ENCODE measurements at regions not wholly inside any gene's neighbourhood (a gene's known extent, or its start where the extent isn't known, plus 50 kb on each side); places are given as distances from the start of the nearest gene placed in this dataset.
"Not testable (repeated sequence)": the region's sequence is repeated elsewhere in the genome, so short reads cannot be mapped to it uniquely, and the experiment has no call there.

DNA sequence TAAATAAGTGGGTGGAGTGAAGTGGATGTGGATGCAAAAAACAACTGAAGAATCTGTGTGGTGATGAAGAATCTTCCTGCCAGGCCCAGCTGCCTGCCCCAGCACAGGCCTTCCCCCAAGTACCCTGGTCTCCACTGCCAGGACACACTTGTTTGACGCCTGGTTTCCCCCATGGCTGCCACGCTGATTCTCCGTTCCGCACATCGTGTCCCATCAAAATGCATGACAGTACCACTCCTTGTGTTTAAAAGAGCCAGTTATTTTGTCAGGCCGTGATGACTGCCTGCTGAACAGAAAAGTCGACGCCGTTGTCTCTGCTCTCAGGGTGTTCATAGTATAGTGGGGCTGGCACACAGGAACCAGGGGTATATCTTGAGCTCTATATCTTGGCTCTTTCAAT lies 50.3 kb upstream of the KYNU start:
- ChIA-PET POLR2A (no interaction called here), CTCF (no interaction called here)
- H3K9me3 Mint-ChIP-seq, result no peaks in the 10 kb centered on the region
- H3K4me1 Mint-ChIP-seq (ENCODE audit: low read depth), result no peaks in the 10 kb centered on the region
- H3K36me3 Mint-ChIP-seq, result no peaks in the 10 kb centered on the region
- intact Hi-C loops (cut with micrococcal nuclease), result no loop called here
- H3K27me3 Mint-ChIP-seq, result no peaks in the 10 kb centered on the region
- no peak for DNase-seq
- no peak overlapping the region for H3K4me3 Mint-ChIP-seq
- no peak overlapping the region for H3K27ac Mint-ChIP-seq

GRCh38 chr2:142825861-142826260 lies 51.6 kb upstream of the KYNU start:
- Mint-ChIP-seq H3K9me3 (no peaks in the 10 kb centered on the region), H3K4me1 (ENCODE audit: low read depth) (no peaks in the 10 kb centered on the region), H3K36me3 (no peaks in the 10 kb centered on the region), H3K27me3 (no peaks in the 10 kb centered on the region), H3K27ac (no peak overlapping the region), H3K4me3 (no peak overlapping the region)
- CTCF ChIA-PET, result no interaction called here
- no peak for DNase-seq
- intact Hi-C loops (cut with micrococcal nuclease), result no loop called here
- POLR2A ChIA-PET, result no interaction called here

DNA sequence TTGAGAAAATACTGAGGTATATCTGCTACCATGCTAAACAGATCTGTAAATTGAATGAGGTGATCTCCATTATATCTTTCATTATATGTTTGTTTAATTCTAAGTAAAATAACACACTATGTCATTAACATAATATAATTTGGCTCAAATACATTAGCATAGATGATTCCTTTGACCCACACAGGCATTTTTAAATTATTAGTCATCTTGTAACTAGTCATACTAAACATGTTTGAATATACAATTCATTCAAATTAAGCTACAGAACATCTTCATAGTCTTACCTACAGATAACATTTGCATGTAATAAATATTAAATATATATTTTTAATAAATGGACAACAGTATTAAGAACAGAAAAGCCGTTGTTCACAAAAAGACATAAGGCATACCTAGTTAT lies 52.7 kb upstream of the KYNU start:
- no peaks in the 10 kb centered on the region for H3K4me1 Mint-ChIP-seq (ENCODE audit: low read depth)

GRCh38 chr2:142822190-142822589 lies 55.3 kb upstream of the KYNU start:
- ChIA-PET POLR2A (no interaction called here), CTCF (no interaction called here)
- Mint-ChIP-seq H3K27ac (no peak overlapping the region), H3K36me3 (no peaks in the 10 kb centered on the region), H3K27me3 (no peaks in the 10 kb centered on the region), H3K4me1 (ENCODE audit: low read depth) (no peaks in the 10 kb centered on the region), H3K9me3 (no peaks in the 10 kb centered on the region), H3K4me3 (no peak overlapping the region)
- intact Hi-C loops (cut with micrococcal nuclease), result no loop called here
- no peak for DNase-seq

More for the DNA sequence above, 52.7 kb upstream of the KYNU start:
- H3K27ac Mint-ChIP-seq, result no peak overlapping the region
- no peaks in the 10 kb centered on the region for H3K9me3 Mint-ChIP-seq
- no peaks in the 10 kb centered on the region for H3K36me3 Mint-ChIP-seq
- POLR2A ChIA-PET, result no interaction called here
- CTCF ChIA-PET, result no interaction called here
- intact Hi-C loops (cut with micrococcal nuclease), result no loop called here
- no peak for DNase-seq
- no peaks in the 10 kb centered on the region for H3K27me3 Mint-ChIP-seq
- no peak overlapping the region for H3K4me3 Mint-ChIP-seq

- no peak for DNase-seq
- Mint-ChIP-seq H3K4me3 (no peak overlapping the region), H3K27me3 (no peaks in the 10 kb centered on the region), H3K4me1 (ENCODE audit: low read depth) (no peaks in the 10 kb centered on the region), H3K27ac (no peak overlapping the region), H3K36me3 (no peaks in the 10 kb centered on the region), H3K9me3 (no peaks in the 10 kb centered on the region)
- intact Hi-C loops (cut with micrococcal nuclease), result no loop called here
- ChIA-PET CTCF (no interaction called here), POLR2A (no interaction called here)
These were observed 58.1 kb upstream of the KYNU start for GRCh38 chr2:142819411-142819810.

GRCh38 chr2:142815375-142815774 lies 62.1 kb upstream of the KYNU start:
- Mint-ChIP-seq H3K27me3 (no peaks in the 10 kb centered on the region), H3K9me3 (no peaks in the 10 kb centered on the region), H3K4me1 (ENCODE audit: low read depth) (no peaks in the 10 kb centered on the region), H3K4me3 (no peak overlapping the region), H3K27ac (no peak overlapping the region), H3K36me3 (no peaks in the 10 kb centered on the region)
- intact Hi-C loops (cut with micrococcal nuclease), result no loop called here
- POLR2A ChIA-PET, result no interaction called here
- CTCF ChIA-PET, result no interaction called here
- no peak for DNase-seq

GRCh38 chr2:142813830-142814829 lies 63.3 kb upstream of the KYNU start:
- CTCF ChIA-PET, result no interaction called here
- no peak overlapping the region for H3K4me3 Mint-ChIP-seq
- POLR2A ChIA-PET, result no interaction called here
- intact Hi-C loops (cut with micrococcal nuclease), result no loop called here
- no peak for DNase-seq
- H3K36me3 Mint-ChIP-seq, result no peaks in the 10 kb centered on the region
- no peaks in the 10 kb centered on the region for H3K9me3 Mint-ChIP-seq
- H3K4me1 Mint-ChIP-seq (ENCODE audit: low read depth), result no peaks in the 10 kb centered on the region
- H3K27me3 Mint-ChIP-seq, result no peaks in the 10 kb centered on the region
- H3K27ac Mint-ChIP-seq, result no peak overlapping the region

DNA sequence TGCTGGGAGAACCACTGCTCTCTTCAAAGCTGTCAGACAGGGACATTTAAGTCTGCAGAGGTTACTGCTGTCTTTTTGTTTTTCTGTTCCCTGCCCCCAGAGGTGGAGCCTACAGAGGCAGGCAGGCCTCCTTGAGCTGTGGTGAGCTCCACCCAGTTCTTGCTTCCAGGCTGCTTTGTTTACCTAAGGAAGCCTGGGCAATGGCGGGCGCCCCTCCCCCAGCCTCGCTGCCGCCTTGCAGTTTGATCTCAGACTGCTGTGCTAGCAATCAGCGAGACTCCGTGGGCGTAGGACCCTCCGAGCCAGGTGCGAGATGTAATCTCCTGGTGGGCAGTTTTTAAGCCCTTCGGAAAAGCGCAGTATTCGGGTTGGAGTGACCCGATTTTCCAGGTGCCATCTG lies 65.8 kb upstream of the KYNU start:
- DNase-seq; H3K4me1 Mint-ChIP-seq (ENCODE audit: low read depth); H3K9me3 Mint-ChIP-seq; H3K27me3 Mint-ChIP-seq; POLR2A ChIA-PET; H3K36me3 Mint-ChIP-seq; H3K27ac Mint-ChIP-seq; intact Hi-C loops (cut with micrococcal nuclease); H3K4me3 Mint-ChIP-seq; CTCF ChIA-PET: not testable (repeated sequence)

GRCh38 chr2:142805244-142805643 lies 72.2 kb upstream of the KYNU start:
- no peak for DNase-seq
- no peaks in the 10 kb centered on the region for H3K27me3 Mint-ChIP-seq
- H3K4me3 Mint-ChIP-seq, result no peak overlapping the region

GRCh38 chr2:142803158-142803557 lies 74.3 kb upstream of the KYNU start:
- CTCF ChIA-PET, result no interaction called here
- POLR2A ChIA-PET, result no interaction called here
- H3K27me3 Mint-ChIP-seq, result no peaks in the 10 kb centered on the region
- no peaks in the 10 kb centered on the region for H3K4me1 Mint-ChIP-seq (ENCODE audit: low read depth)
- intact Hi-C loops (cut with micrococcal nuclease), result no loop called here
- no peaks in the 10 kb centered on the region for H3K36me3 Mint-ChIP-seq
- no peak overlapping the region for H3K27ac Mint-ChIP-seq
- no peak for DNase-seq
- H3K9me3 Mint-ChIP-seq, result peaks cover 2% of the 10 kb centered on the region
- no peak overlapping the region for H3K4me3 Mint-ChIP-seq

More at GRCh38 chr2:142805244-142805643, 72.2 kb upstream of the KYNU start:
- ChIA-PET POLR2A (no interaction called here), CTCF (interaction anchor here (0.6 kb wide), 1 partner anchor 188 kb away, joined by 3 read pairs; no protein-coding TSS in a partner anchor)
- H3K36me3 Mint-ChIP-seq, result no peaks in the 10 kb centered on the region
- H3K27ac Mint-ChIP-seq, result no peak overlapping the region
- H3K9me3 Mint-ChIP-seq, result peaks cover 2% of the 10 kb centered on the region
- no peaks in the 10 kb centered on the region for H3K4me1 Mint-ChIP-seq (ENCODE audit: low read depth)
- intact Hi-C loops (cut with micrococcal nuclease), result no loop called here

- H3K36me3 Mint-ChIP-seq, result no peaks in the 10 kb centered on the region
- no peaks in the 10 kb centered on the region for H3K27me3 Mint-ChIP-seq
- no peaks in the 10 kb centered on the region for H3K4me1 Mint-ChIP-seq (ENCODE audit: low read depth)
- no peak overlapping the region for H3K4me3 Mint-ChIP-seq
- CTCF ChIA-PET, result no interaction called here
- no peak for DNase-seq
- POLR2A ChIA-PET, result no interaction called here
- peaks cover 5% of the 10 kb centered on the region for H3K9me3 Mint-ChIP-seq
- H3K27ac Mint-ChIP-seq, result no peak overlapping the region
- intact Hi-C loops (cut with micrococcal nuclease), result no loop called here
These were observed 80.9 kb upstream of the KYNU start for GRCh38 chr2:142796588-142796987.

GRCh38 chr2:142796161-142796560 lies 81.3 kb upstream of the KYNU start:
- intact Hi-C loops (cut with micrococcal nuclease), result no loop called here
- H3K9me3 Mint-ChIP-seq, result peaks cover 5% of the 10 kb centered on the region
- no peak overlapping the region for H3K27ac Mint-ChIP-seq
- CTCF ChIA-PET, result no interaction called here
- no peak for DNase-seq
- POLR2A ChIA-PET, result no interaction called here
- H3K4me3 Mint-ChIP-seq, result no peak overlapping the region
- H3K4me1 Mint-ChIP-seq (ENCODE audit: low read depth), result no peaks in the 10 kb centered on the region
- no peaks in the 10 kb centered on the region for H3K36me3 Mint-ChIP-seq
- no peaks in the 10 kb centered on the region for H3K27me3 Mint-ChIP-seq

GRCh38 chr2:142794850-142795249 lies 82.6 kb upstream of the KYNU start:
- POLR2A ChIA-PET, result no interaction called here
- Mint-ChIP-seq H3K4me3 (no peak overlapping the region), H3K27me3 (no peaks in the 10 kb centered on the region), H3K9me3 (peaks cover 5% of the 10 kb centered on the region), H3K27ac (no peak overlapping the region), H3K4me1 (ENCODE audit: low read depth) (no peaks in the 10 kb centered on the region), H3K36me3 (no peaks in the 10 kb centered on the region)
- CTCF ChIA-PET, result no interaction called here
- intact Hi-C loops (cut with micrococcal nuclease), result no loop called here
- no peak for DNase-seq
